ENCODE measurements at regions not wholly inside any gene's neighbourhood (a gene's known extent, or its start where the extent isn't known, plus 50 kb on each side); places are given as distances from the start of the nearest gene placed in this dataset.

DNA sequence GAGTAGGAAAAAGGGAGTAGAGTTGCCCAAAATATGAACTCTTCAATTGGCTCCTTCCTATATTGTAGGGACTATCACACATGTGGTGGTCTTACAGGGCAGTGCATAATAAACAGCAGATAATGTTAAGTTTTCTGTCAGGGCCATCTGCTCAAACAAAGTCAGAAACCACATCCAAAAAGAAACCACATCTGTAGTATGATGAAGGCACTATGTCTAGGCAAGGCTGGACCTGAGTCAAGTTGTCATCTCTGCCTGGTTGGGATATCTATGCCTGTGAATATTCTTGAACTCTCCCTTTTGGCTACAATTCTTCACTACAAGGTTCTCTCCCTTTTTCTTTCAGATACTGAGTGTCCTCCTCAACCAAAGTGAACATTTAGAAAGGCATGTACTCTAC lies 109.4 kb upstream of the C1GALT1C1 start (continued):
- TF ChIP-seq, protein P1, sequence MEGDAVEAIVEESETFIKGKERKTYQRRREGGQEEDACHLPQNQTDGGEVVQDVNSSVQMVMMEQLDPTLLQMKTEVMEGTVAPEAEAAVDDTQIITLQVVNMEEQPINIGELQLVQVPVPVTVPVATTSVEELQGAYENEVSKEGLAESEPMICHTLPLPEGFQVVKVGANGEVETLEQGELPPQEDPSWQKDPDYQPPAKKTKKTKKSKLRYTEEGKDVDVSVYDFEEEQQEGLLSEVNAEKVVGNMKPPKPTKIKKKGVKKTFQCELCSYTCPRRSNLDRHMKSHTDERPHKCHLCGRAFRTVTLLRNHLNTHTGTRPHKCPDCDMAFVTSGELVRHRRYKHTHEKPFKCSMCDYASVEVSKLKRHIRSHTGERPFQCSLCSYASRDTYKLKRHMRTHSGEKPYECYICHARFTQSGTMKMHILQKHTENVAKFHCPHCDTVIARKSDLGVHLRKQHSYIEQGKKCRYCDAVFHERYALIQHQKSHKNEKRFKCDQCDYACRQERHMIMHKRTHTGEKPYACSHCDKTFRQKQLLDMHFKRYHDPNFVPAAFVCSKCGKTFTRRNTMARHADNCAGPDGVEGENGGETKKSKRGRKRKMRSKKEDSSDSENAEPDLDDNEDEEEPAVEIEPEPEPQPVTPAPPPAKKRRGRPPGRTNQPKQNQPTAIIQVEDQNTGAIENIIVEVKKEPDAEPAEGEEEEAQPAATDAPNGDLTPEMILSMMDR (IDR thresholded peaks at IDR 0.05; ENCODE audit: low read depth, low read length, missing input control), result no peak
- TF ChIP-seq EGR1 (IDR thresholded peaks at IDR 0.05; ENCODE audit: low read depth in 2 of 2) (no peak), RAD21 (IDR thresholded peaks at IDR 0.05) (no peak), YY1 (IDR thresholded peaks at IDR 0.05) (no peak), NR2F2 (IDR thresholded peaks at IDR 0.05) (no peak)
- TF ChIP-seq, protein P2, sequence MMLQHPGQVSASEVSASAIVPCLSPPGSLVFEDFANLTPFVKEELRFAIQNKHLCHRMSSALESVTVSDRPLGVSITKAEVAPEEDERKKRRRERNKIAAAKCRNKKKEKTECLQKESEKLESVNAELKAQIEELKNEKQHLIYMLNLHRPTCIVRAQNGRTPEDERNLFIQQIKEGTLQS (IDR thresholded peaks at IDR 0.05), result no peak

DNA sequence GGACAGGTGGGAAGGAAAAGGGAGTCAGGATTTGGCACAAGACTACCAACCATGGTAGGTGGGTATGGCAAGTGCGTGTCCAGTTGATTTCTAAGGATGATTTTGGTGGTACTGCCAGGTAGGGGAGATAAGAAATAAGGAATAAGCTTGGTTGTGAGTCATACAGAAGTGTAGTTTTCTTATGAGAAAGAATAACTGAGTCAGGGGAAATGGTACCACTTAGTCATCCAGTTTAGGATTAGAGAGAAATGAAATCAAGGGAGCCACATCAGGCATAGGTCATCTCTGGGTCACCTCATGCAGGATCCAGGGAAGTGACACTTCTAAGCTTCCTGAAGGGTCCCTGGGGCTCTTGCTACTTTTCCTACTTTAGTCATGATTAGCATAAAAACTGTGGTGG lies 107.1 kb upstream of the C1GALT1C1 start:
- 85% methylated on average over 1 of the region's 1 CpG for WGBS

DNA sequence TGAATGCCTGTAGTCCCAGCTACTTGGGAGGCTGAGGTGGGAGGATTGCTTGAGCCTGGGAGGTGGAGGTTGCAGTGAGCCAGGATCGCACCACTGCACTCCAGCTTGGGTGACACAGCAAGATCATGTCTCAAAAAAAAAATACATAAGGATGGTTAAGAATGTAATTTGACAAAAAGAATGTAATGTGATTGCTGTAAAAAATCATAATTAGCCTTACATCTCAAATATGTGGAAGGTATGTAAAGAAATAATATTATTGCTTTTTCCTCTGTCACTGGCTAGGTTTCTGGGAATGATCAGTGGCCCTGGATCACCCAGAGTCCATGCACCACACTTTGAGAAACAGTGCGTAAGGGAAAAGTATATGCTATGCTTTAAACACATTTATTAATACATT lies 106.1 kb upstream of the C1GALT1C1 start:
- Histone ChIP-seq H3K4me3 (ENCODE audit: low read depth in 1 of 3, low read length in 3 of 3) (no peak overlapping the region), H3K9ac (ENCODE audit: low read depth in 1 of 2, low read length in 2 of 2) (no peak overlapping the region), H3K27ac (ENCODE audit: low read depth in 1 of 2, low read length in 2 of 2) (no peak overlapping the region), H3K36me3 (ENCODE audit: control insufficient read depth in 4 of 4, insufficient read depth in 3 of 4, low read depth in 1 of 4, low read length in 3 of 4) (no peaks in the 10 kb centered on the region), H3K4me1 (ENCODE audit: control insufficient read depth in 4 of 4, insufficient read depth in 4 of 4, low read length in 3 of 4) (no peaks in the 10 kb centered on the region), H3K27me3 (ENCODE audit: control insufficient read depth in 4 of 4, insufficient read depth in 4 of 4, low read length in 3 of 4) (no peaks in the 10 kb centered on the region), H3K9me3 (ENCODE audit: control insufficient read depth in 4 of 4, low read length in 3 of 4) (no peaks in the 10 kb centered on the region)
- TF ChIP-seq SP1 (IDR thresholded peaks at IDR 0.05), result no peak
- no peak for TF ChIP-seq JUND (IDR thresholded peaks at IDR 0.05)
- TF ChIP-seq, protein P3, sequence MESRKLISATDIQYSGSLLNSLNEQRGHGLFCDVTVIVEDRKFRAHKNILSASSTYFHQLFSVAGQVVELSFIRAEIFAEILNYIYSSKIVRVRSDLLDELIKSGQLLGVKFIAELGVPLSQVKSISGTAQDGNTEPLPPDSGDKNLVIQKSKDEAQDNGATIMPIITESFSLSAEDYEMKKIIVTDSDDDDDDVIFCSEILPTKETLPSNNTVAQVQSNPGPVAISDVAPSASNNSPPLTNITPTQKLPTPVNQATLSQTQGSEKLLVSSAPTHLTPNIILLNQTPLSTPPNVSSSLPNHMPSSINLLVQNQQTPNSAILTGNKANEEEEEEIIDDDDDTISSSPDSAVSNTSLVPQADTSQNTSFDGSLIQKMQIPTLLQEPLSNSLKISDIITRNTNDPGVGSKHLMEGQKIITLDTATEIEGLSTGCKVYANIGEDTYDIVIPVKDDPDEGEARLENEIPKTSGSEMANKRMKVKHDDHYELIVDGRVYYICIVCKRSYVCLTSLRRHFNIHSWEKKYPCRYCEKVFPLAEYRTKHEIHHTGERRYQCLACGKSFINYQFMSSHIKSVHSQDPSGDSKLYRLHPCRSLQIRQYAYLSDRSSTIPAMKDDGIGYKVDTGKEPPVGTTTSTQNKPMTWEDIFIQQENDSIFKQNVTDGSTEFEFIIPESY (IDR thresholded peaks at IDR 0.05), result no peak
- TF ChIP-seq TAF1 (conservative IDR thresholded peaks at IDR 0.05), result no peak
- TF ChIP-seq, protein P1 (IDR thresholded peaks at IDR 0.05; ENCODE audit: low read depth, low read length, missing input control), result no peak
- TF ChIP-seq, protein P4, sequence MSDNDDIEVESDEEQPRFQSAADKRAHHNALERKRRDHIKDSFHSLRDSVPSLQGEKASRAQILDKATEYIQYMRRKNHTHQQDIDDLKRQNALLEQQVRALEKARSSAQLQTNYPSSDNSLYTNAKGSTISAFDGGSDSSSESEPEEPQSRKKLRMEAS (IDR thresholded peaks at IDR 0.05), result no peak
- TF ChIP-seq FOXA1 (IDR thresholded peaks at IDR 0.05), result no peak
- no peak for TF ChIP-seq EGR1 (IDR thresholded peaks at IDR 0.05; ENCODE audit: low read depth in 2 of 2)
- no peak for DNase-seq (ENCODE audit: low spot score)
- WGBS, result 100% methylated on average over 2 of the region's 2 CpGs

More for the DNA sequence above, 107.1 kb upstream of the C1GALT1C1 start:
- no peak overlapping the region for H3K9ac ChIP-seq (ENCODE audit: low read depth in 1 of 2, low read length in 2 of 2)
- H3K36me3 ChIP-seq (ENCODE audit: control insufficient read depth in 4 of 4, insufficient read depth in 3 of 4, low read depth in 1 of 4, low read length in 3 of 4), result no peaks in the 10 kb centered on the region
- H3K27me3 ChIP-seq (ENCODE audit: control insufficient read depth in 4 of 4, insufficient read depth in 4 of 4, low read length in 3 of 4), result no peaks in the 10 kb centered on the region
- no peaks in the 10 kb centered on the region for H3K4me1 ChIP-seq (ENCODE audit: control insufficient read depth in 4 of 4, insufficient read depth in 4 of 4, low read length in 3 of 4)
- no peak overlapping the region for H3K27ac ChIP-seq (ENCODE audit: low read depth in 1 of 2, low read length in 2 of 2)
- no peak overlapping the region for H3K4me3 ChIP-seq (ENCODE audit: low read depth in 1 of 3, low read length in 3 of 3)
- no peak for DNase-seq (ENCODE audit: low spot score)
- TF ChIP-seq EGR1 (IDR thresholded peaks at IDR 0.05; ENCODE audit: low read depth in 2 of 2) (no peak), NR2F2 (IDR thresholded peaks at IDR 0.05) (no peak), HNF4G (IDR thresholded peaks at IDR 0.05) (no peak), RAD21 (IDR thresholded peaks at IDR 0.05) (no peak), GABPA (IDR thresholded peaks at IDR 0.05 in 1 of 2, conservative IDR thresholded peaks at IDR 0.05 in 1 of 2) (no peak), SP1 (IDR thresholded peaks at IDR 0.05) (no peak), YY1 (IDR thresholded peaks at IDR 0.05) (no peak), RXRA (IDR thresholded peaks at IDR 0.05) (no peak)
- TF ChIP-seq, protein P1 (IDR thresholded peaks at IDR 0.05; ENCODE audit: low read depth, low read length, missing input control), result no peak
- TF ChIP-seq, protein P2 (IDR thresholded peaks at IDR 0.05), result no peak
- TF ChIP-seq, protein P3 (IDR thresholded peaks at IDR 0.05), result no peak
- no peaks in the 10 kb centered on the region for H3K9me3 ChIP-seq (ENCODE audit: control insufficient read depth in 4 of 4, low read length in 3 of 4)

All from liver (tissue), 8 donors.